GM12892 (cell line): ENCODE measurements at regions not wholly inside any gene's neighbourhood (a gene's known extent, or its start where the extent isn't known, plus 50 kb on each side); places are given as distances from the start of the nearest gene placed in this dataset.

ENCODE experiments used
- POLR2A ChIP-seq: IDR thresholded peaks from 2 replicates; pipeline ENCODE4 v1.6.1; 2011; ENCODE audit warnings: low read depth, low read length, control low read depth
- POLR2AphosphoS5 ChIP-seq: IDR thresholded peaks from 2 replicates; pipeline ENCODE4 v1.6.1; 2011; ENCODE audit warnings: low read depth, low read length, control low read depth
- TAF1 ChIP-seq: IDR thresholded peaks from 2 replicates; pipeline ENCODE4 v1.6.1; 2011; ENCODE audit warnings: low read depth, mild to moderate bottlenecking, control low read depth, low read length, borderline replicate concordance

- TF ChIP-seq TAF1 (no peak), POLR2A (no peak), POLR2AphosphoS5 (no peak)
These were observed 161.4 kb upstream of the KCNJ16 start for GRCh38 chr17:69913616-69914015.
